NK-92 treated with Interleukin-12 subunit alpha and Interleukin-12 subunit beta, amount 100 ng/mL, for 24 hours (cell line): ENCODE measurements at regions not wholly inside any gene's neighbourhood (a gene's known extent, or its start where the extent isn't known, plus 50 kb on each side); places are given as distances from the start of the nearest gene placed in this dataset.

Experiments used
- DNase-seq: peaks from one replicate; lab custom pipeline; 2025; lab: John Stamatoyannopoulos, UW

DNA sequence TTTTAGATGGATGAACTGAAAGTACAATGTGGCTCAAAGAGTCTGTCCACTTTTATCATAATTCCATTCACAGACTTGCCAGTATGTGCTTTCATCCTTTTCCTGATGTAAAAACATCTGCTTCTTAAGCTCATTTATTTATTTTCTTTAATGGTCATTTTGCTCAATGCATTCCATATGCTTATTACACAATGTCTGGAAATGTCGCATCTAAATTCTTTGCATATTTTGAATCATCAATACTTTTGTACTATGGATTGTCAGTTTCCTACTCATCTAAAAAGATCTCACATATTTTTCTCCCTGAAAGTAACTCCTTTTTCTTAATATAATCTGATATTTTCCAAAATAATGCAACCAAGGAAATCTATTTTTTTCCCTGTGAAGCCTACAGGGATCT is 1315.8 kb downstream of the EFNB2 start:
- no peak for DNase-seq

DNA sequence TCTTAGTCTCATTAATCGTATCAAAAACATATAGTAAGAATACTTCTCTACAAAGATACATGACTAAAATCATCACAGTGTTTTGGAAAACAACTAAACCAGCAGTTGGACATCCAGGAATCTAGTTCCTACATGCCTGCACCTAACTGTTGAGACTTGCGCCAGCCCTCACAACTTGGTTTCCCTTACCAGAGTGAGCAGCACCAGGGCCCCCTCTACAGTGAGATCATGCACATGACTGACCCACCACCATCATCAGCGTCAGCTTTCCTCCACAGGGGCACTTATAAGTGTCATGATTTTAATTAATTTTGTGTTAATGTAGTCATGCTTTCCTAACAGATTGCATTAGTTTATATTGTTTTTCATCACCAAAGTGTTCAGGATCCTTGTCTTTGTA is 1322.0 kb downstream of the EFNB2 start:
- no peak for DNase-seq

DNA sequence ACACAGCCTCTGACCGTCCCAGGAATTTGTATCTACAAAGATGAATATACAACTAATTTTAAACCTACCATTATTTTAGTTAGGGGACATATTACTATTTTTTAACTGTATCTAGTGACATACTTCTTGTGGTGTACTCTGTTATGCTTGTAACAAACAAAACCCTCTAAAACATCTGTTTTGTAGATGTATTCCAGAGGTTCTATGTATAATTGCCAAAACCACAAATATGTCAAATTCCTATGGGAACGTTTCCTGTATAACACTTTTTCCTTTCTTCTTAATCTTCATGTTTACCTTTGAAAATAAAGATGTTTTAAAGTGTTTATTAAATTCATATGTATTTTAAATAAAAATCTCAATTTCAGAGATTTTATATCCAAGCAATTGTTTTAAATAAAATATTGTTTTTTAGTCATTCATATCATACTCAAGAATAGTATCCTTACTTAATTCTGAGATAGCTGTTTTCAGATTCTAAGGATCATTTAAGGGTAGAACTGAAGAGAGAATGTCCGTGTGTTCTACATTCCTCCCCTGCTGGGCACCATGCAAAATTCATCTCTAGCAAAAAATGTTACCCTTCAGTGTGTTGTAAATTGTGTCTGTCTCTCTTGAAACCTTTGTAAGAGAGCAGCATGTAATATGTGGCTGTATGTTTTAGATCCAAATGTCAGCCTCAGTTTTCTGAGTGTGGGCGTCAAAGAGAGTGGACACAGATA is 1327.7 kb downstream of the EFNB2 start:
- DNase-seq: no peak

DNA sequence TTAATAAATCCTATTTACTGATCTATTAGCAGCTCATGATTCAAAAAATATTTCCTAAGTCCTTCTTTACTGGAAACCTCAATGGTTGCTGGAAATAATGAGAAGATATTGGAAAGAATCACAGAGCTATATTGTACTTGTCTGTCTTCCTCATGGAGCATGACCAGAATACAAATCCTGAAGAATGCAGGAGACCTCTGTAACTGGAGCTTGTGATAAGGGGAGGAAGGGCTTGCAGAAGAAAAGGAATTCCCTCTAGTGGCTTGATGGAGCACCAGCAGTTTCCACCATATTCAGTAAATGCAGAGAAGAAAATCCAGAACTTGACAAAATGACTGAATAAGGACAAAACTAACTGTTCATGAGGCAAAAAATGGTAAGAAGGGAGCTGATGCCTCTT is 1333.1 kb downstream of the EFNB2 start:
- no peak for DNase-seq

DNA sequence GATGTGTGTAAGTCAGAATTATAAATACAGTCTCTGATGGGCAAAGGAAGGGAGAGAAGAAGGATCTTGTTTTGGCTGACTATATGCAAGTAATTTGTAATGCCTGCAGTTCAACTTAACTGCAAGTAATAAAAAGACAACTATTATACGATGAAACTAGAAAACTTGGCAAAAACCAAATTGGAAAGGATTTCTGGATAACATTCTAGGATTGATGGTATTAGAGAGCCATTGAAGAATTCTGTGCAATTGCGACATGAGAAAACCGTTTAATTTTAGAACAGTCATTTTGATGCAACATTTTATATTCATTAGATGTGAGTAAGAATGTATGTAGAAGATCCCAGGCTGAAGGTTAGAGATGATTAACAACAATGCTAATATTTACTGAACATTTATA is 1334.1 kb downstream of the EFNB2 start:
- no peak for DNase-seq

DNA sequence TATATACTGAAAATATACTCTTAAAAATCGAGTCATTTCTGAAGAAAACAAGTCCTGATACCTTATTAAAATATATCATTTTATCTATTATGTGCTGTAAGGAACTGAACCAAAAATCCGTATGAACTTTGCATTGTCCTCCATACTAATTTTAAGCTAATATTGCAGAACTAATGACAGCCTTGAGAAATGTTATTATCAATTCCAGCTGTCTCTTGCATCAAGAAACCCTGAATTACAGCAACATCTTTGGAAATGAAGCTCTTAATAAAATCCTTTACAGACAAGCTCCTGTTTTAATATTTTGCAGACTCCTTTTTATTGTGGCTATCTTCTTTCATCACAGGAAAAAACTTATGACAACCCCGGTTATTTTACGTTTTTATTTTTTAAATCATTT is 1335.3 kb downstream of the EFNB2 start:
- DNase-seq: no peak

DNA sequence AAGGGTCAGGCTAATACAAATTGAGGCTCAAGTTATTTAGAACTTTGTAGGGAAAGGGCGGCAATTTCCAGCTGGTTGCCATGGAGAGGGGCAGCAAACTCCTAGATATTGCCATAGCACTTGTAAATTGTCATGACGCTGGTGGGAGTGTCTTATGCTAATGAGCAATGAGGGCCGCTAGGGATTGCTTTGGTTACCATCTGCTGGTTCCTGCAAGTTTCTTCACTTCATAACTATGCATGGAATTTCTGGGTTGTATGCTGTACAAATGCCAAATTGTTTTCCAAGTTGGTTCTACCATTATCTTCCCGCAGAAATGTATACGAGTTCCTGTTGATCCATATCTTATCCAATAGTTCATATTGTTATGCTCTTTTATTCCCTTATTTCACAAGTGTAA is 1339.4 kb downstream of the EFNB2 start:
- no peak for DNase-seq

DNA sequence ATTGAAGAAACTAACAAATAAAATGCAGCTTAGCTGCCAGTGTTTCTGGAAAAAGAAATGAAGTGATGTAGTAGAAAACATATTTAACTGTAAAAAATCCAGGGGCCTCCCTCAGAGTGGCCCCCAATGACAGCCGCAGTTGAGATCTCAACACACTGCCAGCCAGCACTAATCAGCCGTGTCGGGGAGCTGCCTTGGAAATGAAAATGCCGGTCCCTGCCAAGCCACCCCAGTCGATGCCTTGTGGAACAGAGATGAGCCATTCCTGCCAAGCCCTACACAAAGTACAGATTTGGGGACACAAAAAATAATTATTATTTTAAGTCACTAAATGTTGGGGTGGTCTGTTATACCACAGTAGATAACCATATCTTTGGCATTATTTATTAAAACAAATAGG is 1342.4 kb downstream of the EFNB2 start:
- no peak for DNase-seq

DNA sequence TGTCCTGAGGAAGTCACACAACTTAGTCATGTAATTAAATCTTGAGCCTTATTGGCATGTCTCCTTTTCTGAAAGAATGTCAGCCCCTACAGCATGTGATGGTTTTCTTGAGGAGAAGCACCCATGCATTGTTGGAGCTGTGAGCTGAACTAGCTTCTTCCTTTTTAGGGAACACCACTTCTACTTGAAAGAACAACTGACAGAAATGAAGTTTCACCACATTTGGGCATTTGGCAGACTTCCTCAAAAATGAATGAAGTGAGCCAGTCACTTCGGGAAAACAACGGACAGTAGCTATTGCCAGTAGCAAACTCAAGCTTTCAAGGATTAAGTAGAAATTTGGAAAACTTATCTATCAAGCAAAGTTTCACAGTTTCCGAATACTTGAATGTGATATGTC is 1351.3 kb downstream of the EFNB2 start:
- no peak for DNase-seq

DNA sequence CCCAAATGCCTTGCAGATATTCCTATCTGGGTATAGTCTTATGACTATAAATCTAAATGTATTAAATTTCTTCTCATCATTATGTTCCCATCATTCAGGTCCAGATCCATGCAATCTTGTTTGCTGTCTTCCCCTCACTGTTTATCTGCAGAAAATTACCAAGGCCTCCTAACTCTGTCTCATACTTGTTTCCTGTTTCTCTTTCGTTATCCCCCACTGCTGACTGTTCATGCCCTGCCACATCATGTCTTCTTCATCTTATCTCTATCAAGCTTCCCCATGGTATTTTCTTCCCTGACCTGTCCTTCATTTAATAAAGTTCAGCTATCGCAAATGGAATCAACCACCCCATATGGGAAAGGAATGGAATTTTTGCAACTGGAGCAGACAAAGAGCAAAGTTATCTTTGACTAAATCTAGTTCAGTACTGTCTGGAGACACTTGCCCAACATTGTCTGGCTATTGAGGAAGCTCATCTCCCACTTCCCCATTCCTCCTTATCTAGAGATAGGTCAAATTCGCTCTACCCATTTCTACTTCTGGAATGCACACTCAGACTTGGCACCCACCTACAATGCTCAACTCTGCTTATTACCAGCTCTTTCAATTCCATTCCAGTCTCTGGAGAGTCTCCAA is 1358.1 kb downstream of the EFNB2 start:
- DNase-seq: no peak

DNA sequence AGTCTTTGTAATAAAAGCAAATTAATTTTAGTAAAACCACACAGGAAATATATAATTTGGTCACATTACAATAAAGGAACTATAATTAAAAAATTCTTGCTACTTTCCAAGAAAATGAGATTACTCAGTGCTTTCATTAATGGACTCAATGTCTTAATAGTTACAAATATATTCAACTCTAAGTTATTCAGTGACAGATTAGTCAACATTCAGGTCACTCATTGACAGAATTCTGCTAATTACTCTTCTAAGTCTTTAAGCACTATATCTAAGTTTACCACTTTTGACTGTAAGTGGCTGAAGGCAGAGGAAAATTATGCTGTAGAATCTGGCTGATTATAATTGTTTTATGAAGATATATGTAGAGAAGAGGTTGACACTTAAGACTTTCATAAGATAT is 1365.0 kb downstream of the EFNB2 start:
- DNase-seq: no peak

DNA sequence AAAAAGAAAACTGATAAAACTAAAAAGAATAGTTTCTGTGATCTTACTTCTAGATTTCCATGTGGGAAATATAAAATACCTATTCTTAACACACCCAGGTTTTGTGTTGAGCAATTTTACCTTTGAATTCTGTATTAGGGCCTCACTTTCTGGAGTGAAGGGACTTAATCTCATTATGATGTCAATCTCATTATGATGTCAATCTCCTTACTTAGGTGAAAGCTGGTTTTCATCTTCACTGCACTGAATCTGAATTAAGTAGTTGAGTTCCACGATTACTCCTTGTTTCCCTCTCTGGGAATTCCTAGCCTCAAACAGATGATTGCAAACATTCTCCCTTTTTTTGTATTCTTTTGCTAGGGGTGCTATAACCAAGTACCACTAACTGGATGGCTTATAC is 1367.2 kb downstream of the EFNB2 start:
- no peak for DNase-seq

DNA sequence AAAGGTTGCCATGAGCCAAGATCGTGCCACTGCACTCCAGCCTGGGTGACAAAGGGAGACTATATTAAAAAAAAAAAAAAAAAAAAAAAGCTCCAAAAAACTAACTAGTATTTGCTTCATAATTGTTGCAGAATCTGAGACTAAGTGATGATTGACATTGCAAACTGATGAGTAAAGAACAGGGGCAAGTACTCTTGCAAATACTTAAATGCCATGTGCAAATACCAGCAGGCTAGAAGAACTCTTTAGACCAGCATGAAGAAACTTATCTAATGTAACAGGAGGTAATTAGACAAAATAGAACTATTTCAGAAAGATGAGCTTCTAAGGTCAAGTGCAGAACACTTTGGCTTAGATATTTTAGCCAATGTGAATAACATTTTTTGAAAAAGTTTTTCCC is 1368.1 kb downstream of the EFNB2 start:
- no peak for DNase-seq

DNA sequence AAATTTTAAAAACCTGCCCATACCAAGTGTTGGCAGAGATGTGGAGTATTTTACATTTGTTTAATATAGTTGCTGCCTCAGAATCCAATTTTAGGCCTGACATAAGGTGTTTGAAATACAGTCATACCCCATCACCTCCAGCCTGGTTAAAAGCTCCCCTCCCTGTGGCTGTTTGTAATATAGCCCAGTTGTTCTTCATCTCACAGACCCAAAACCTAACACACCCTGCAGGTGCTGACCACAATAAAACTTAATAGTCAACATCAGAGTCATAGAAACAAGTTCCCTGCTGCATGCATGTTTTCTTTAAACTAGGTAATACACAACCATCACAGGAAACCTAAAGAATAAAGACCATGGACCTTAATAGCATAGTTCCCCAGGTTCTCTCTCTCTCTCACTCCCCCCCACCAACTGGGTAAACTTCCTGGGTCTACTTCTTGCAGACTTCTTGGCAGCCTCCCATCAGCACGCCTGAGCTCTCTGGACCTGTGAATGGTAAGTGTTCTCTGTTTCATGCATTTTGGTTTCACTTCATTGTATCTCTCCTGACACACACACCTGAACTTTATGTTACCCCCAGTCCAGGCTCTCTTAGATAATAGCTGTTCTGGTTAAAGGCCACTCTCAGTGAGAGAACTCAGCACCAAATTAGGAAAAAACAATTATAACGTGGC is 1369.9 kb downstream of the EFNB2 start:
- no peak for DNase-seq

DNA sequence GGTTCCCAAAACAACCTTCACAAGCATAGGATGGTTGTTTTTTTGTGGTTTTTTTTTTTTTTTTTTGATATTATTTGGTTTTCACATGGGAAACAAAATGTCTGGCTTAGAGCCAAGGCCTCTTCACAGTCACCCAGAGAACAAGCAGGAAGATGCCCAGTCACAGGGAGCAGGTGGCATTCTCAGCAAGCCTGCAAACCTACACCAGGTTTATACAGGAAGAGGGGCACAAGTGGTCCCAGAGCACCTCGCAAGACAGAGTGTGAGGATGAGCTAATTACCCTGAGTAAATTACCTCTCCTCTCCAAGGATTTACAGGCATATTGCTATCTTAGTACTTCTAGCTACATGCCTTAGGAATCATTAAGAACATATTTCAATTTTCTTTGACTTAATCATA is 1375.6 kb downstream of the EFNB2 start:
- DNase-seq: no peak

DNA sequence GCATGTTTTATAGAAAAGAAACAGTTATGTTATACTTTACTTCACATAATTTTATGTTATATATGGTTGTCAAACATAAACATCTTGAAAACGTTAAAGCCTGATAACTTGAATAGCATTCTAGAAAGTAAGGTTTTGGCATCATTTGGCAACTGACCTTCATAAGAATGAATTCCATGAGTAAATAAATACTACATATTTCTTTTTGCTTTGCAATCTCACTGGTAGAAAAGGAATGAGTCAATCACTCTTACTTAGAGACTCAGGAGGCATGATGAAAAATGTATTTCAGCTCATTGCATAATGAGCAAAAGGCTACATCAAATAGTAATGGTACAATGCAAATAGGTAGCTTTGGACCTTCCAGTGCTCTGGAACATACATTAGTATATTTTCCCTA is 1381.9 kb downstream of the EFNB2 start:
- no peak for DNase-seq

DNA sequence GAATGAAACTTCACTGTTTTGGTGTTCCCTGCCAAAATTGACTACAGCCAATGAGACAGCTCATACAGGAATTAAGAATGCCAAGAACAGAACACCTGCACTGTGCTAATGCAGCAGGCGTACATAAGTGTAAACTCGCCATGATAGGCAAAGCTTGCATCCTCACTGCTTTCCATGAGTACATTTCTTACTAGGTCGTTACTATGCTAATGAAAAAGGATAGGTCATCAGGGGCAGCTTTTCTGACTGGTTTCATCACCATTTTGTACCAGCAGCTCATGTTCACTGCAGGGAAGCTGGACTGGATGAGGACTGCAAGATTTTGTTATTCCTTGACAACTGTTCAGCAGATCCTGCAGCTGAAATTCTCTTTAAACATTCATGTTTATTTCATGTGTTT is 1383.8 kb downstream of the EFNB2 start:
- DNase-seq: no peak

DNA sequence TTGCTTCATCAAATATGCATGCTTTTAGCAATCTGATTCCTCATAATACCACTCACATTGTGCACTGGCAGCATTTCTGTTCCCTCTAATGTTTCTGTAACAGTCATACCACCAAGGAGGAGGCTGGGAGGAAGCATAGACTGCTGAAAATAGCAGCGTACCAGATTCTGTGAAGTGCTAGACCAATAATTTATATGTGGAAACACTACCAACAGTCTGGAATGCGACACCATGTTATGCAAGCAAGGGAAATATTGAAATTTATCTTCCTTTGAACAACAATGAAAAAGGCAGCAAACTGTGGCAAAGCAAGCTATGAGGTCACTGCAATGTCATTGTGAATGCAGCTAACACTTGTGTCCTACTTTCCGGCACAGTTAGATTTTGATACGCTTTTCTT is 1388.0 kb downstream of the EFNB2 start:
- DNase-seq: no peak

DNA sequence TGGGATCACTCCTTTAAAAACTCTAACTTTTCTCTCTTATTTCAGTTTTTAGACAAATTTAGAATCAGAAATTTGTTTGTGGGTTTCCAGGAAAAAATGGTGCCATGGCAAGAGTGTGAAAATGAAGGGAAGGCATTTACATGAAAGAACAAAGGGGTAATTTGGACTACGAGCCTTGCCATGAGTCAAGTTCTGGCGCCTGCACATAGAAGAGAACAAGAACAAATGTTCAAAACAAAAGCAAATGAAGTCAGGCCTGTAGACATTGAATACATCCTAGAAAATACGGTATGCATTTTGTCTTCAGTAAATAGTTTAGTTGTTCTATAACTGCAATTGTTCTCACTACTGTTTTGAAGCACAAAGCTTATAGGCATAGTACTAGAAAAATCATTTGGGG is 1390.5 kb downstream of the EFNB2 start:
- no peak for DNase-seq

DNA sequence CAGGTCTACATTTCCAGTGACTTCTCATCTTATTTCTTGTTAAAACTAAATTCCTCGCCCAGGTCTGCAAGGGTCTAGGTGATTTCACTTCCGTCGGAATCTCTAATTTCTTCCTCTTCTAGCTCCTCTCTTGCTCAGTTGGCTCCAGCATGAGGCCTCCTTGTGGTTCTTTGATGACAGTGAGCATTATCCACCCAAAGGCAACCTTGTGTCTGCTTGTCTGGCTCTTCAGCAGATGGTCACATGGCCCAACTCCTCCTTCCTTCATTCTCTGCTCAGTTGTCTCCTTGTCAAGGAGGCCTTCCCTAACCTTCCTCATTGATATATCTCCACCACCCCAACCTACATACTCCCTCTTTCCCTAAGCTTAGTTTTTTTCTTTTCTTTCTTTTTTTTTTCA is 1391.4 kb downstream of the EFNB2 start:
- no peak for DNase-seq

DNA sequence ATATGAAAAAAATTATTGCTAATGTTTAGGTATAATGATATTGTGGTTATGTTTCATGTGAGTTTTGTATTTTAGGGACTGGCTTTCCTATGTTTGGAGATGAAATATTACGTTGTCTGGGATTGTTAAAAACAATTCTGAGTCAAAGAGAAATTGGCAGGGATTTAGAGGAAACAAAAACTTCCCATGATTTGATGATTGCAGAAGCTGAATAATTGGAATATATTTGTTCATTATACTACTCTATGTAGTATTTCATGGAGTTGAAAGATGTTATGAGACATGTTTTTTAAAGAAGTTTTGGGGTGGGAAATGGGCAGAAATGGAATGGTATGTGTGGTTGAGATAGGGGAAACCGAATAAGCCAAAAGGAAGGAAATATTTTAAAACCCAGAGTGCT is 1392.9 kb downstream of the EFNB2 start:
- no peak for DNase-seq

DNA sequence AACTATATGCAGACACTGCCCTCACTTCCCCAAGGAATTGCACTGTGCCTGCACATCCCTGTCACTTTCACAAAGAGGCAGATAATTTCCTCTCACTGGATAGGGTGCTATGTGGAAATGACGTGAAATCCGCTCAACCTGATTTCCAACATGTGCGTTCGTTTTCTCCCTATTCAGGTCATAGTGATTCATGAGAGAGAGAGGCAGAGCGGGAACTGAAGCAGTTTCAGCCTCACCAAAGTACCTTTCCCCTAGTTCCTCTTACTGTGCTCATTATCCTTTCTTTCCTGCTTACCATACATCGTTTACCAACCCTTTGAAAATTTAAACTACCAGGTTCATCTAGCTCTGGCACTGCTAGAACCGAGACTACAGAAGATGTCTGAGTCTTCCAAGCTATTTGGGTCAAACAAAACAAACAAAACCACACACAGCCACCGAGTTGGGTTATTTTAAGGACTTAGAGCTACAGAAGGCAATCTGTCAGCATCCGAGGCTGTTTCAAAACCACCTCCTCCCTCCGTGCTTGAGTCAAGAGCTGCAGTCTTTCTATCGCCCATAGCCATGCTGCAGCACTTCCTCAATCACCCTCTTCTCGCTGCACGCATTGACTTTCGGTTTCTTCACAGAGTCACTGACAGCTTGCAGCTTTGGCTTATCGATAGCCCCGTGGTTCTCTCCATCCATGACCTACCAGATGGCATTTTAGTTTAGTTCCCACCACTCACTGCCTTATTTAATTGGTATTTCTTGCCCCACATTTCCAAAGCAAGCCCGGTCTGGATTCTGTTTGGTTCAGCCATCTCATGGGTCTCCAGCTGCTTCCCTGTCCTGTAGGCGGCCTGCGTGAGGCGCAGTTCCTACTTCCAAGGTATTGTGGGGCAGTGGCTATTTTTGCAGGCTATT is 1395.8 kb downstream of the EFNB2 start:
- peak; percentile 38 for DNase-seq

DNA sequence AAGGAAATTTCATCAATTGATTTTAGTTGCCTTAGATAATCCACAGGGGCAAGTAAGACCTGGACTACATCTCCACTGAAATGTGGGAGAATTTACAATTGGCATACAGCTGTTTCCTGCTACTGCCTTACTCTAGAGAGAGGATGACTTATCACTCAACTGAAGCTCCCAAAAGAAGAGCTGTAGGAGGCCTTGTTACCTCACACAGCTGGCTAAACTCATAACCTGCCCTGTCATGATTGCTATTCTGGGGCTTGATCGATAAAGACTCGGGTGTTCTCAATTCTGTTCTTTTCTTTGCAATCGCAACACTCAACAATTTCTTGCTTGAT is 1396.4 kb downstream of the EFNB2 start:
- DNase-seq: no peak
